Neural progenitor cell (in vitro differentiated cells): ENCODE measurements at regions not wholly inside any gene's neighbourhood (a gene's known extent, or its start where the extent isn't known, plus 50 kb on each side); places are given as distances from the start of the nearest gene placed in this dataset.

ENCODE experiments used
- DNase-seq: peaks from one replicate; pipeline ENCODE4 v3.0.0-alpha.2; 2016; ENCODE audit warnings: low spot score
- H2AFZ ChIP-seq: fragments of 200-600 bp; sonication (generic); replicated peaks from 2 replicates; pipeline ENCODE4 v1.6.1; 2016; ENCODE audit warnings: antibody characterized with exemption
- H3F3A ChIP-seq: fragments of 200-600 bp; sonication (generic); 2 replicates; pipeline ENCODE4 v1.6.1; 2016; ENCODE audit warnings: antibody characterized with exemption, low read depth
- H3K27ac ChIP-seq: fragments of 200-600 bp; sonication (generic); 2 replicates; pipeline ENCODE4 v1.5.1; 2016; ENCODE audit warnings: mild to moderate bottlenecking
- H3K27me3 ChIP-seq: fragments of 200-600 bp; sonication (generic); 2 replicates; pipeline ENCODE4 v1.6.1; 2016; ENCODE audit warnings: mild to moderate bottlenecking, moderate library complexity
- H3K36me3 ChIP-seq: fragments of 200-600 bp; sonication (generic); 2 replicates; pipeline ENCODE4 v1.5.1; 2016
- H3K4me1 ChIP-seq: fragments of 200-600 bp; sonication (generic); 2 replicates; pipeline ENCODE4 v1.6.1; 2016; ENCODE audit warnings: mixed run types
- H3K4me2 ChIP-seq: fragments of 200-600 bp; sonication (generic); 2 replicates; pipeline ENCODE4 v1.6.1; 2016
- H3K4me3 ChIP-seq: fragments of 200-600 bp; sonication (generic); 2 replicates; pipeline ENCODE4 v1.5.1; 2016
- H3K79me2 ChIP-seq: fragments of 200-600 bp; sonication (generic); 2 replicates; pipeline ENCODE4 v1.6.1; 2016; ENCODE audit warnings: low read depth
- H3K9ac ChIP-seq: fragments of 200-600 bp; sonication (generic); 2 replicates; pipeline ENCODE4 v1.6.1; 2016
- H3K9me3 ChIP-seq: fragments of 200-600 bp; sonication (generic); 2 replicates; pipeline ENCODE4 v1.5.1; 2016; ENCODE audit warnings: low read depth
- H4K20me1 ChIP-seq: fragments of 200-600 bp; sonication (generic); 2 replicates; pipeline ENCODE4 v1.6.1; 2016; ENCODE audit warnings: low read depth
- H3K27ac Mint-ChIP-seq: 3 replicates; pipeline ENCODE4 v1.8.0; 2021; ENCODE audit warnings: mixed read lengths
- H3K27me3 Mint-ChIP-seq: 2 replicates; pipeline ENCODE4 v1.8.0; 2022; ENCODE audit warnings: low read depth, mild to moderate bottlenecking, inconsistent platforms, moderate library complexity, mixed read lengths; ENCODE audit not compliant: insufficient read depth
- H3K36me3 Mint-ChIP-seq: 3 replicates; pipeline ENCODE4 v1.8.0; 2021; ENCODE audit warnings: mixed read lengths
- H3K4me1 Mint-ChIP-seq: 3 replicates; pipeline ENCODE4 v1.8.0; 2021; ENCODE audit warnings: mixed read lengths
- H3K4me3 Mint-ChIP-seq: 3 replicates; pipeline ENCODE4 v1.8.0; 2021; ENCODE audit warnings: mild to moderate bottlenecking, moderate library complexity, mixed read lengths
- H3K9me3 Mint-ChIP-seq: 3 replicates; pipeline ENCODE4 v1.8.0; 2020; ENCODE audit warnings: mixed read lengths
- EZH2 ChIP-seq: fragments of 200-600 bp; sonication (generic); IDR thresholded peaks from 2 replicates; pipeline ENCODE4 v1.6.1; 2017; ENCODE audit warnings: antibody characterized with exemption, mild to moderate bottlenecking, moderate library complexity
- EZH2phosphoT487 ChIP-seq: fragments of 200-600 bp; sonication (generic); IDR thresholded peaks from 2 replicates; pipeline ENCODE4 v1.6.1; 2017; ENCODE audit warnings: antibody characterized with exemption
- TF ChIP-seq, protein P1 (sequence below): fragments of 200-600 bp; sonication (generic); IDR thresholded peaks from 2 replicates; pipeline ENCODE4 v1.5.1; 2017; ENCODE audit warnings: antibody characterized with exemption, mild to moderate bottlenecking

DNA sequence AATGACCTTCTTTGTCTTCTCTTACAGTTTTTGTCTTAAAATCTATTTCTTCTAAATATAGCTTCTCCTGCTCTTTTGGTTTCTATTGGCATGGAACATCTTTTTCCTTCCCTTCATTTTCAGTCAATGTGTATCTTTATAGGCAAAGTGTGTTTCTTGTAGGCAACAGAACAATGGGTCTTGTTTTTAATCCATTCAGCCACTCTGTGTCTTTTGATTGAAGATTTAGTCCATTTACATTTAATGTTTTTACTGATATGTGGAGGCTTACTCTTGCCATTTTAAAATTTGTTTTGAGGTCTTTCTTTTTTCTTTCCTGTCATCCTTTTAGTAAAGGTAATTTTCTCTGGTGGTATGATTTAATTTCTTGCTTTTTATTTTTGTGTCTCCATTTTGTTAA lies 271.2 kb upstream of the ZP4 start:
- no peaks in the 10 kb centered on the region for H3K36me3 Mint-ChIP-seq
- H3K27me3 ChIP-seq: no peaks in the 10 kb centered on the region
- peaks cover 15% of the 10 kb centered on the region for H3K9me3 Mint-ChIP-seq
- H3K79me2 ChIP-seq: no peaks in the 10 kb centered on the region
- H3K27ac ChIP-seq: no peak overlapping the region
- H3F3A ChIP-seq: no peaks in the 10 kb centered on the region
- no peak overlapping the region for H3K27ac Mint-ChIP-seq
- H4K20me1 ChIP-seq: no peaks in the 10 kb centered on the region
- peaks cover 19% of the 10 kb centered on the region for H3K9me3 ChIP-seq
- H3K4me2 ChIP-seq: no peak overlapping the region
- H3K36me3 ChIP-seq: peaks cover 3% of the 10 kb centered on the region
- H2AFZ ChIP-seq: no peak overlapping the region
- H3K4me1 ChIP-seq: no peaks in the 10 kb centered on the region
- no peak overlapping the region for H3K4me3 Mint-ChIP-seq
- H3K4me3 ChIP-seq: no peak overlapping the region
- TF ChIP-seq EZH2phosphoT487 (no peak), EZH2 (no peak)
- TF ChIP-seq, protein P1, sequence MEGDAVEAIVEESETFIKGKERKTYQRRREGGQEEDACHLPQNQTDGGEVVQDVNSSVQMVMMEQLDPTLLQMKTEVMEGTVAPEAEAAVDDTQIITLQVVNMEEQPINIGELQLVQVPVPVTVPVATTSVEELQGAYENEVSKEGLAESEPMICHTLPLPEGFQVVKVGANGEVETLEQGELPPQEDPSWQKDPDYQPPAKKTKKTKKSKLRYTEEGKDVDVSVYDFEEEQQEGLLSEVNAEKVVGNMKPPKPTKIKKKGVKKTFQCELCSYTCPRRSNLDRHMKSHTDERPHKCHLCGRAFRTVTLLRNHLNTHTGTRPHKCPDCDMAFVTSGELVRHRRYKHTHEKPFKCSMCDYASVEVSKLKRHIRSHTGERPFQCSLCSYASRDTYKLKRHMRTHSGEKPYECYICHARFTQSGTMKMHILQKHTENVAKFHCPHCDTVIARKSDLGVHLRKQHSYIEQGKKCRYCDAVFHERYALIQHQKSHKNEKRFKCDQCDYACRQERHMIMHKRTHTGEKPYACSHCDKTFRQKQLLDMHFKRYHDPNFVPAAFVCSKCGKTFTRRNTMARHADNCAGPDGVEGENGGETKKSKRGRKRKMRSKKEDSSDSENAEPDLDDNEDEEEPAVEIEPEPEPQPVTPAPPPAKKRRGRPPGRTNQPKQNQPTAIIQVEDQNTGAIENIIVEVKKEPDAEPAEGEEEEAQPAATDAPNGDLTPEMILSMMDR: no peak
- no peaks in the 10 kb centered on the region for H3K4me1 Mint-ChIP-seq
- H3K9ac ChIP-seq: no peak overlapping the region
- no peak for DNase-seq
- peaks cover 2% of the 10 kb centered on the region for H3K27me3 Mint-ChIP-seq

DNA sequence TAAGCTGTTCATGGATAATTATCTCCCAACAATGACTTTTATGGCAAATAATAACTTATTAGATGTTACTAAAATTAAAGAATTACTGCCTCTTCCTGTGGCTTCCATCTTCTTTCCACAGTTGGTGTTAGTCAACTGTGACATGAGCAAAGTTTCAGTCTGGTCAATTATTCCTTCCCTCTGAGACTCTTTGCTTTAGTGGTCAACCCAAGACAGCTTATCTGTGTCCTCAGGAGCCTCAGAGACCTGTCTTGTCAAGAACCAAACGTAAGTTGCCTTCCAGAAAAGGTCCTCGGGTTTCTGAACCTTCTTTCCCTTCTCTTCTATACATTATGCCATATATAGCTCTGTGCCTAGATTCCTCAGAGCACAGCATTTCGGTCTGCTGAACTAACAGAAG lies 263.2 kb upstream of the ZP4 start:
- peak overlapping the region; percentile 15 for H2AFZ ChIP-seq
- H3K4me1 ChIP-seq: no peaks in the 10 kb centered on the region
- TF ChIP-seq, protein P1: no peak
- TF ChIP-seq EZH2: no peak
- no peak for TF ChIP-seq EZH2phosphoT487
- no peaks in the 10 kb centered on the region for H3K79me2 ChIP-seq
- no peak overlapping the region for H3K9ac ChIP-seq
- no peak overlapping the region for H3K4me2 ChIP-seq
- no peaks in the 10 kb centered on the region for H3K9me3 ChIP-seq
- no peak overlapping the region for H3K4me3 ChIP-seq
- DNase-seq: no peak
- H3K27ac ChIP-seq: no peak overlapping the region
- H3K4me1 Mint-ChIP-seq: no peaks in the 10 kb centered on the region
- H3K4me3 Mint-ChIP-seq: no peak overlapping the region
- no peaks in the 10 kb centered on the region for H3K9me3 Mint-ChIP-seq
- no peaks in the 10 kb centered on the region for H3F3A ChIP-seq
- no peaks in the 10 kb centered on the region for H3K27me3 ChIP-seq
- H3K27me3 Mint-ChIP-seq: no peaks in the 10 kb centered on the region
- H4K20me1 ChIP-seq: no peaks in the 10 kb centered on the region
- H3K36me3 ChIP-seq: no peaks in the 10 kb centered on the region
- H3K27ac Mint-ChIP-seq: no peak overlapping the region
- no peaks in the 10 kb centered on the region for H3K36me3 Mint-ChIP-seq

DNA sequence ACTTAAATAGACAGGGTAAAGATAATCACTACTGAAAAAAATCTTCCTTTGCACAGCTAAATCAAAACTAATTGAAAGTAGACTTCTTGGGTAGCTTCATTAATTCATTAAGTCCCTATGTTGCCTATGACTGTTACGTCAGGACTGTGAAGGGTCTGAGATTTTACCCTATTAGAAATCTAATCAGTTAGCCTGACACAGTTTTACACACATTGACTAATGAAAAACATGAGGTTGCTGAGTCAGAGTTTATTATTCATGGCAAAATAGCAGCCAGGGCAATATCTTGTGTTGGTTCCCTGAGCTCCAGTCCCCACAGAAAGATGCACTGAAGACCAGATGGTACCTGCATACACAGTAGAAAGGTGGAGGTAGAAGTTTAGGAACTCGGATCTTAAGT lies 262.5 kb upstream of the ZP4 start:
- Mint-ChIP-seq H3K4me1 (no peaks in the 10 kb centered on the region), H3K27ac (no peak overlapping the region), H3K4me3 (no peak overlapping the region), H3K36me3 (no peaks in the 10 kb centered on the region), H3K27me3 (no peaks in the 10 kb centered on the region), H3K9me3 (no peaks in the 10 kb centered on the region)
- DNase-seq: no peak
- no peak overlapping the region for H3K9ac ChIP-seq
- no peaks in the 10 kb centered on the region for H3F3A ChIP-seq
- H3K4me3 ChIP-seq: no peak overlapping the region
- H3K9me3 ChIP-seq: no peaks in the 10 kb centered on the region
- H3K4me2 ChIP-seq: no peak overlapping the region
- no peaks in the 10 kb centered on the region for H3K79me2 ChIP-seq
- H2AFZ ChIP-seq: no peak overlapping the region
- no peaks in the 10 kb centered on the region for H3K4me1 ChIP-seq
- TF ChIP-seq EZH2phosphoT487 (no peak), EZH2 (no peak)
- TF ChIP-seq, protein P1: no peak
- no peaks in the 10 kb centered on the region for H3K36me3 ChIP-seq
- H4K20me1 ChIP-seq: no peaks in the 10 kb centered on the region
- H3K27ac ChIP-seq: no peak overlapping the region
- no peaks in the 10 kb centered on the region for H3K27me3 ChIP-seq

DNA sequence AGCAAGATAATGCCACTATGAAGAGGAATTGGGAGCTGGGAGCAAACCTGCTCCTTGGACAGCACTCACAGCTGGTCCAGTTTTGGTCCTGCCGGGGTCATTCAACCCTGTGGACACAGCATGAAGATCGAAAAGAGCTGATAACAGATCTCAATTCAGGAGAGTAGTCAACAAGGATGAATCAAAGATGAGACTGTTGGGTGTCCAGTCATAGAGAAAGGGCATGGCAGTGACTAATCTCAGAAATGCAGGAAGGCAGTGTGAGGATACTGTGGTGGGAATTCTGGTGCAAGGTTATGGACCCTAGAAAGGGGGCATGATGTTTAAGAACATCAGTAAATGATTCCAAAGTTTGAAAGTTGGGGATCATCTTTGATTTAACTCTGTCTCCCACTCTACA lies 261.4 kb upstream of the ZP4 start:
- DNase-seq: no peak
- Mint-ChIP-seq H3K36me3 (no peaks in the 10 kb centered on the region), H3K9me3 (no peaks in the 10 kb centered on the region), H3K27ac (no peak overlapping the region), H3K4me3 (no peak overlapping the region), H3K4me1 (no peaks in the 10 kb centered on the region), H3K27me3 (no peaks in the 10 kb centered on the region)
- H3K27me3 ChIP-seq: no peaks in the 10 kb centered on the region
- H3K4me2 ChIP-seq: no peak overlapping the region
- H4K20me1 ChIP-seq: no peaks in the 10 kb centered on the region
- H3K27ac ChIP-seq: no peak overlapping the region
- TF ChIP-seq, protein P1: no peak
- TF ChIP-seq EZH2 (no peak), EZH2phosphoT487 (no peak)
- no peaks in the 10 kb centered on the region for H3K9me3 ChIP-seq
- no peak overlapping the region for H2AFZ ChIP-seq
- H3K4me3 ChIP-seq: no peak overlapping the region
- H3K9ac ChIP-seq: no peak overlapping the region
- H3K79me2 ChIP-seq: no peaks in the 10 kb centered on the region
- no peaks in the 10 kb centered on the region for H3F3A ChIP-seq
- H3K4me1 ChIP-seq: no peaks in the 10 kb centered on the region
- no peaks in the 10 kb centered on the region for H3K36me3 ChIP-seq
